ENCODE measurements at regions not wholly inside any gene's neighbourhood (a gene's known extent, or its start where the extent isn't known, plus 50 kb on each side); places are given as distances from the start of the nearest gene placed in this dataset.
"Not testable (repeated sequence)": the region's sequence is repeated elsewhere in the genome, so short reads cannot be mapped to it uniquely, and the experiment has no call there.

GRCh38 chr9:16057541-16057940 lies 504.7 kb downstream of the CCDC171 start:
- no peak for DNase-seq

GRCh38 chr9:16058131-16058549 lies 505.3 kb downstream of the CCDC171 start:
- no peak for DNase-seq

- no peak for DNase-seq
Observed at GRCh38 chr9:16060436-16061129, 507.7 kb downstream of the CCDC171 start.

- DNase-seq = no peak
Observed at GRCh38 chr9:16062542-16063240, 509.8 kb downstream of the CCDC171 start.

- no peak for DNase-seq
Observed at GRCh38 chr9:16063241-16063591, 510.4 kb downstream of the CCDC171 start.

- no peak for DNase-seq
Observed at GRCh38 chr9:16064771-16065170, 511.9 kb downstream of the CCDC171 start.

- DNase-seq = not testable (repeated sequence)
Observed at GRCh38 chr9:16066201-16066600, 513.4 kb downstream of the CCDC171 start.

- no peak for DNase-seq
Observed at GRCh38 chr9:16068476-16068875, 515.6 kb downstream of the CCDC171 start.

- no peak for DNase-seq
Observed at GRCh38 chr9:16069249-16069648, 516.4 kb downstream of the CCDC171 start.

GRCh38 chr9:16069671-16070454 lies 517.0 kb downstream of the CCDC171 start:
- DNase-seq = no peak

- no peak for DNase-seq
Observed at GRCh38 chr9:16070455-16071145, 517.8 kb downstream of the CCDC171 start.

- no peak for DNase-seq
Observed at GRCh38 chr9:16071400-16071799, 518.6 kb downstream of the CCDC171 start.

- no peak for DNase-seq
Observed at GRCh38 chr9:16074963-16075362, 522.1 kb downstream of the CCDC171 start.

- no peak for DNase-seq
Observed at GRCh38 chr9:16075696-16076095, 522.9 kb downstream of the CCDC171 start.

GRCh38 chr9:16076511-16076910 lies 523.7 kb downstream of the CCDC171 start:
- no peak for DNase-seq

- DNase-seq = no peak
Observed at GRCh38 chr9:16082796-16083195, 530.0 kb downstream of the CCDC171 start.

- DNase-seq = no peak
Observed at GRCh38 chr9:16085167-16085726, 532.4 kb downstream of the CCDC171 start.

- no peak for DNase-seq
Observed at GRCh38 chr9:16090907-16091629, 538.2 kb downstream of the CCDC171 start.

GRCh38 chr9:16092142-16093091 lies 539.6 kb downstream of the CCDC171 start:
- no peak for DNase-seq

GRCh38 chr9:16098306-16098705 lies 545.5 kb downstream of the CCDC171 start:
- DNase-seq = no peak
